ENCODE measurements at regions not wholly inside any gene's neighbourhood (a gene's known extent, or its start where the extent isn't known, plus 50 kb on each side); places are given as distances from the start of the nearest gene placed in this dataset.

DNA sequence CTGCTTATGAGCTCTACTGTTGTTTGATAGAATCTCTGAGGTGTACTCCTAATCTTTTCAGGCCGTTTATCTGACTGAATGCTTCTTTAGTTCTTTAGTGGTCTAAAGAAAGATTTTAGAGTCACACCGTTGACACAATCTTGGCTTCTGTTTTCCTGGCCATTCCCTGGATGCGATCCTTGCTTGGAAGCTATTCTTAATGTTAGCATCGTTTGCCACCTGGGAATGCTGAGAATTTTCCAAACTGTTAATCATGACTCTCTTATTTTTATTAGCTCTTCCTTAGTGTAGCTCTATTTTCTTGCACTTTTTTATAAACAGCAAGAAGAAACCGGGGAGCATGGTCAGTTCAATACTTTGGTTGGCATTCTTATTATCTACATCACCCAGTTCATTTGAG, 281.0 kb upstream of the PCDH20 start:
- TF ChIP-seq, protein P1, sequence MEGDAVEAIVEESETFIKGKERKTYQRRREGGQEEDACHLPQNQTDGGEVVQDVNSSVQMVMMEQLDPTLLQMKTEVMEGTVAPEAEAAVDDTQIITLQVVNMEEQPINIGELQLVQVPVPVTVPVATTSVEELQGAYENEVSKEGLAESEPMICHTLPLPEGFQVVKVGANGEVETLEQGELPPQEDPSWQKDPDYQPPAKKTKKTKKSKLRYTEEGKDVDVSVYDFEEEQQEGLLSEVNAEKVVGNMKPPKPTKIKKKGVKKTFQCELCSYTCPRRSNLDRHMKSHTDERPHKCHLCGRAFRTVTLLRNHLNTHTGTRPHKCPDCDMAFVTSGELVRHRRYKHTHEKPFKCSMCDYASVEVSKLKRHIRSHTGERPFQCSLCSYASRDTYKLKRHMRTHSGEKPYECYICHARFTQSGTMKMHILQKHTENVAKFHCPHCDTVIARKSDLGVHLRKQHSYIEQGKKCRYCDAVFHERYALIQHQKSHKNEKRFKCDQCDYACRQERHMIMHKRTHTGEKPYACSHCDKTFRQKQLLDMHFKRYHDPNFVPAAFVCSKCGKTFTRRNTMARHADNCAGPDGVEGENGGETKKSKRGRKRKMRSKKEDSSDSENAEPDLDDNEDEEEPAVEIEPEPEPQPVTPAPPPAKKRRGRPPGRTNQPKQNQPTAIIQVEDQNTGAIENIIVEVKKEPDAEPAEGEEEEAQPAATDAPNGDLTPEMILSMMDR (IDR thresholded peaks at IDR 0.05; ENCODE audit: extremely low read depth in 1 of 2, insufficient read depth in 1 of 2, low read depth in 1 of 2, low read length in 2 of 2) = no peak
- no peak for TF ChIP-seq POLR2A (IDR thresholded peaks at IDR 0.05; ENCODE audit: low read depth, low read length)
- no peak for TF ChIP-seq EZH2 (IDR thresholded peaks at IDR 0.05; ENCODE audit: borderline replicate concordance, low read depth, low read length, severe bottlenecking)
- TF ChIP-seq POLR2AphosphoS5 (IDR thresholded peaks at IDR 0.05; ENCODE audit: insufficient read depth, low read depth, low read length) = no peak
- no peak for TF ChIP-seq MYC (IDR thresholded peaks at IDR 0.05; ENCODE audit: low read depth, low read length)
- TF ChIP-seq, protein P2, sequence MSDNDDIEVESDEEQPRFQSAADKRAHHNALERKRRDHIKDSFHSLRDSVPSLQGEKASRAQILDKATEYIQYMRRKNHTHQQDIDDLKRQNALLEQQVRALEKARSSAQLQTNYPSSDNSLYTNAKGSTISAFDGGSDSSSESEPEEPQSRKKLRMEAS (IDR thresholded peaks at IDR 0.05; ENCODE audit: insufficient read depth, insufficient read length) = no peak
- no peak for TF ChIP-seq GATA2 (IDR thresholded peaks at IDR 0.05; ENCODE audit: insufficient read depth, insufficient read length, low read depth, low read length)

All from endothelial cell of umbilical vein (primary cell).